NB4 (cell line): ENCODE measurements at regions not wholly inside any gene's neighbourhood (a gene's known extent, or its start where the extent isn't known, plus 50 kb on each side); places are given as distances from the start of the nearest gene placed in this dataset.

Experiments
- POLR2A ChIP-seq: IDR thresholded peaks from 2 replicates; pipeline ENCODE4 v1.6.1; 2011; ENCODE audit warnings: mild to moderate bottlenecking; ENCODE audit not compliant: insufficient read length; ENCODE audit errors: extremely low read depth
- TF ChIP-seq, protein P1 (sequence below): IDR thresholded peaks from one replicate; pipeline ENCODE4 v1.5.1; 2012; ENCODE audit warnings: low read depth, low read length
- TF ChIP-seq, protein P2 (sequence below): IDR thresholded peaks from 2 replicates; pipeline ENCODE4 v1.6.1; 2011; ENCODE audit warnings: low read depth, low read length

DNA sequence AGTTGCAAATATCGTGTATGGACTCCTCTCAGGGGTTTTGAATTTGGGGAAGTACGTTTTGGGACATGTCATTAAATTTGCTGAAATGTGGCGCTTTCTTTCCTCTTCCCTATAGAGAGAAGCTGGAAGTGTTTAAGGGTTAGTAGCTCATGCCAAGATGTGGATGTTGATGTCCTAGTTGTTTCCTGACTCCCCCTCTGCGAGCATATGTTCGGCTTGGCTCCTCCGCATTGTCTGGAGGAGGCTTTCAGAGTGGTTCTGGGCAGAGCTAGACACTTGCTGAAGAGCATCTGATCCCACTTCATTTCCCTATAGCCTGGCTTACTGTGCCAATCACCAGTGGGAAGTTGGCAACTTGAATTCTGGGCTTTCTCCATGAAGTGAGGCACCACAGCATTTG lies 347.4 kb upstream of the B3GALT2 start:
- TF ChIP-seq, protein P1, sequence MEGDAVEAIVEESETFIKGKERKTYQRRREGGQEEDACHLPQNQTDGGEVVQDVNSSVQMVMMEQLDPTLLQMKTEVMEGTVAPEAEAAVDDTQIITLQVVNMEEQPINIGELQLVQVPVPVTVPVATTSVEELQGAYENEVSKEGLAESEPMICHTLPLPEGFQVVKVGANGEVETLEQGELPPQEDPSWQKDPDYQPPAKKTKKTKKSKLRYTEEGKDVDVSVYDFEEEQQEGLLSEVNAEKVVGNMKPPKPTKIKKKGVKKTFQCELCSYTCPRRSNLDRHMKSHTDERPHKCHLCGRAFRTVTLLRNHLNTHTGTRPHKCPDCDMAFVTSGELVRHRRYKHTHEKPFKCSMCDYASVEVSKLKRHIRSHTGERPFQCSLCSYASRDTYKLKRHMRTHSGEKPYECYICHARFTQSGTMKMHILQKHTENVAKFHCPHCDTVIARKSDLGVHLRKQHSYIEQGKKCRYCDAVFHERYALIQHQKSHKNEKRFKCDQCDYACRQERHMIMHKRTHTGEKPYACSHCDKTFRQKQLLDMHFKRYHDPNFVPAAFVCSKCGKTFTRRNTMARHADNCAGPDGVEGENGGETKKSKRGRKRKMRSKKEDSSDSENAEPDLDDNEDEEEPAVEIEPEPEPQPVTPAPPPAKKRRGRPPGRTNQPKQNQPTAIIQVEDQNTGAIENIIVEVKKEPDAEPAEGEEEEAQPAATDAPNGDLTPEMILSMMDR: no peak
- TF ChIP-seq, protein P2, sequence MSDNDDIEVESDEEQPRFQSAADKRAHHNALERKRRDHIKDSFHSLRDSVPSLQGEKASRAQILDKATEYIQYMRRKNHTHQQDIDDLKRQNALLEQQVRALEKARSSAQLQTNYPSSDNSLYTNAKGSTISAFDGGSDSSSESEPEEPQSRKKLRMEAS: no peak
- TF ChIP-seq POLR2A: no peak
